Astrocyte of the spinal cord (primary cell): ENCODE measurements at regions not wholly inside any gene's neighbourhood (a gene's known extent, or its start where the extent isn't known, plus 50 kb on each side); places are given as distances from the start of the nearest gene placed in this dataset.
A peak's percentile ranks its signal among the peaks of the same experiment; 100 is the strongest.

Source experiments
- DNase-seq: peaks from one replicate; pipeline ENCODE4 v3.0.0; 2011; ENCODE audit warnings: low read depth, low spot score
- H3K4me3 ChIP-seq: 2 replicates; pipeline ENCODE4 v1.5.1; 2011; ENCODE audit warnings: low read depth, mild to moderate bottlenecking, low read length, moderate library complexity
- CTCF ChIP-seq: IDR thresholded peaks from 2 replicates; pipeline ENCODE4 v1.5.1; 2012; ENCODE audit warnings: low read depth, mild to moderate bottlenecking, low read length, inconsistent platforms
- in situ Hi-C: cut with HindIII; loops from 2 replicates; pipeline ENCODE4 v1.10.0; 2017; ENCODE audit warnings: low sequenced_read_pairs

- TF ChIP-seq CTCF, result no peak
- H3K4me3 ChIP-seq, result no peak overlapping the region
- in situ Hi-C loops, result no loop called here
- DNase-seq, result no peak
Measured at GRCh38 chr11:104699981-104700380, 198.3 kb downstream of the CASP12 start.

- DNase-seq, result no peak
- in situ Hi-C loops, result no loop called here
- TF ChIP-seq CTCF, result no peak
- H3K4me3 ChIP-seq, result no peak overlapping the region
Measured at GRCh38 chr11:104695065-104695463, 203.2 kb downstream of the CASP12 start.

GRCh38 chr11:104694259-104695064 lies 203.8 kb downstream of the CASP12 start:
- H3K4me3 ChIP-seq, result peak overlapping the region; percentile 8
- TF ChIP-seq CTCF, result no peak
- in situ Hi-C loops, result no loop called here
- peak; percentile 92 for DNase-seq

- in situ Hi-C loops, result no loop called here
- no peak overlapping the region for H3K4me3 ChIP-seq
- TF ChIP-seq CTCF, result no peak
- DNase-seq, result no peak
Measured at GRCh38 chr11:104692751-104693150, 205.5 kb downstream of the CASP12 start.

GRCh38 chr11:104691129-104691528 lies 207.1 kb downstream of the CASP12 start:
- in situ Hi-C loops, result no loop called here
- DNase-seq, result no peak
- TF ChIP-seq CTCF, result no peak
- no peak overlapping the region for H3K4me3 ChIP-seq

- no peak for TF ChIP-seq CTCF
- in situ Hi-C loops, result no loop called here
- DNase-seq, result no peak
- no peak overlapping the region for H3K4me3 ChIP-seq
Measured at GRCh38 chr11:104690241-104690640, 208.0 kb downstream of the CASP12 start.
